Activated T-helper 1 cell treated with anti-CD3 and anti-CD28 coated beads, Interleukin-2, amount 50 U/mL, for 16 hours (primary cell): ENCODE measurements at regions not wholly inside any gene's neighbourhood (a gene's known extent, or its start where the extent isn't known, plus 50 kb on each side); places are given as distances from the start of the nearest gene placed in this dataset.
A peak's percentile ranks its signal among the peaks of the same experiment; 100 is the strongest.

Experiments used
- DNase-seq, 2 donors: peaks; one replicate each; pipeline ENCODE4 v3.0.0-alpha.2; 2020; ENCODE audit warnings: low read depth in 1 of 2, low spot score in 1 of 2

GRCh38 chr11:116698080-116698479 is 74.7 kb downstream of the BUD13 start:
- DNase-seq: no peak

GRCh38 chr11:116697639-116698038 is 75.1 kb downstream of the BUD13 start:
- no peak for DNase-seq

- DNase-seq: no peak
Measured at GRCh38 chr11:116697011-116697410, 75.8 kb downstream of the BUD13 start.

GRCh38 chr11:116696381-116696941 is 76.3 kb downstream of the BUD13 start:
- DNase-seq: no peak

GRCh38 chr11:116695657-116696254 is 77.0 kb downstream of the BUD13 start:
- no peak for DNase-seq

- no peak for DNase-seq
Measured at GRCh38 chr11:116694815-116695590, 77.8 kb downstream of the BUD13 start.

- DNase-seq: no peak
Measured at GRCh38 chr11:116694349-116694725, 78.5 kb downstream of the BUD13 start.

- DNase-seq: no peak
Measured at GRCh38 chr11:116693593-116694348, 79.0 kb downstream of the BUD13 start.

- DNase-seq: no peak
Measured at GRCh38 chr11:116693102-116693570, 79.7 kb downstream of the BUD13 start.

- no peak for DNase-seq
Measured at GRCh38 chr11:116692318-116693101, 80.3 kb downstream of the BUD13 start.

GRCh38 chr11:116691771-116692177 is 81.0 kb downstream of the BUD13 start:
- DNase-seq: peak; percentile 13 to 15

- DNase-seq: no peak
Measured at GRCh38 chr11:116690611-116691010, 82.2 kb downstream of the BUD13 start.

- DNase-seq: no peak
Measured at GRCh38 chr11:116689413-116690127, 83.2 kb downstream of the BUD13 start.

- DNase-seq: no peak
Measured at GRCh38 chr11:116688202-116688540, 84.6 kb downstream of the BUD13 start.

GRCh38 chr11:116687458-116688201 is 85.2 kb downstream of the BUD13 start:
- DNase-seq: no peak

- no peak for DNase-seq
Measured at GRCh38 chr11:116686866-116687265, 85.9 kb downstream of the BUD13 start.

GRCh38 chr11:116683982-116684381 is 88.8 kb downstream of the BUD13 start:
- no peak for DNase-seq

GRCh38 chr11:116680349-116681125 is 92.2 kb downstream of the BUD13 start:
- no peak for DNase-seq

- DNase-seq: no peak
Measured at GRCh38 chr11:116678887-116679286, 93.9 kb downstream of the BUD13 start.
